ENCODE measurements at regions not wholly inside any gene's neighbourhood (a gene's known extent, or its start where the extent isn't known, plus 50 kb on each side); places are given as distances from the start of the nearest gene placed in this dataset.

GRCh38 chr5:125890511-125890931 is 532.7 kb upstream of the GRAMD2B start:
- TF ChIP-seq CTCF (IDR thresholded peaks at IDR 0.05 in 4 of 5, conservative IDR thresholded peaks at IDR 0.05 in 1 of 5) = no peak
- no peak for TF ChIP-seq POLR2A (IDR thresholded peaks at IDR 0.05)

Data from gastrocnemius medialis (tissue), 4 donors.